OCI-M1 (cell line): ENCODE measurements at regions not wholly inside any gene's neighbourhood (a gene's known extent, or its start where the extent isn't known, plus 50 kb on each side); places are given as distances from the start of the nearest gene placed in this dataset.
A peak's percentile ranks its signal among the peaks of the same experiment; 100 is the strongest.
"Not testable (repeated sequence)": the region's sequence is repeated elsewhere in the genome, so short reads cannot be mapped to it uniquely, and the experiment has no call there.

Experiments
- DNase-seq: peaks from one replicate; lab custom pipeline; 2025; lab: John Stamatoyannopoulos, UW

DNA sequence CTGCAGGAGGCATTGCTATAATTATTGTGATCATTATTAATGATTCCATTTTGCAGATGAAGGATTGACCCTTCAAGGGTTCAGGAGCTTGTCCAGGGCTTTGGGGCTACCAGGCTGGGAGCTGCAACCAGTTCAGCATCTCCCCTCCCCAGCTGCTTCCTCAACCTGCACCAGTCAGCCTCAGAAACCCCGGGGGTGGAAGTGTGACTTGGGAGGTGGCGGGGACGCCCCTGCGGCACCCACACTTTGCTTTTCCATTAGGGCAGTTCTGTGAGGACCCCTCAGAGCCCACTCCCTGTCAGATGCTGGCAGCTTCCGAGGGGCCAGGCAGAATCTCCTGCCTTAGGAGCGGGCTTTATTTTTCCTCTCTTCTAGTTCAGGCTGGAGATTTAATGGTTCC lies 85.6 kb downstream of the OLFM1 start:
- DNase-seq: no peak

DNA sequence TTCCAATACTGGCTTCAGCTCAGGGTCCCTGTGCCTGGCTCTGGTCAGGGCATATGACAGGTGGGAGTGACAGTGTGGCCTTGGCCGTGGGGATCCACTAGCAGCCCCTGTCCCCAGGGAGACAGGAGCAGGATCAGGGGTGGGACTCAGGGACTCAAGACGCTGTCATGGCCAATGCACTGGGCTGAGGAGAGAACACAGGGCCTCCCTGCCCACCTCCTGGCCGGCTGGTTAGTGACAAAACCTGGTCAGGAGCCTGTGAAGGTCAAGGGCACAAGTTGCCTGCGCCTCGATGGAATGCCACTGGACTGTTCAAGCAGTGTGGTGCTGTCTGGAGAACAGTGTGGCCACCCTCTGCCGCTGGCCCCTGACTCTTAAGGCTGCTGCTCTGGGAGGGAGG lies 86.8 kb downstream of the OLFM1 start:
- no peak for DNase-seq

DNA sequence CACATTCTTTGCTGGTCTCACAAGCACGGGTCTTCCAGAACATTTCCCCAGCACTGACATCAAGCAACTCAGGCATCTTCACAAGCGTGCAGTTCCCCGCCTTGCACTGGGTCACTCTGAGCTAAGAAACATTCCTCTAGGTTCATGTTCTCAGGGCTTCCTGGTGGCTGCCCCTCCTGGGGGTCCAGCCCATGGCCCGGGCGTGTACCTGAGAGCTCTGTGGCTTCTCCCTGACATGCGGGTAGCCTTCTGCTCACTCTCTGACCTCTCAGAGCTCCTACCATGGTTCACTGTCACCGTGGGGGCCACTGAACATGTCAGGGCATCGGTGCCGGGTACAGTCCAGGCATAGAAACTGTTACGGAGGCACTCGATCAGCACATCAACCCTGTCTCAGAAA lies 87.5 kb downstream of the OLFM1 start:
- DNase-seq: no peak

DNA sequence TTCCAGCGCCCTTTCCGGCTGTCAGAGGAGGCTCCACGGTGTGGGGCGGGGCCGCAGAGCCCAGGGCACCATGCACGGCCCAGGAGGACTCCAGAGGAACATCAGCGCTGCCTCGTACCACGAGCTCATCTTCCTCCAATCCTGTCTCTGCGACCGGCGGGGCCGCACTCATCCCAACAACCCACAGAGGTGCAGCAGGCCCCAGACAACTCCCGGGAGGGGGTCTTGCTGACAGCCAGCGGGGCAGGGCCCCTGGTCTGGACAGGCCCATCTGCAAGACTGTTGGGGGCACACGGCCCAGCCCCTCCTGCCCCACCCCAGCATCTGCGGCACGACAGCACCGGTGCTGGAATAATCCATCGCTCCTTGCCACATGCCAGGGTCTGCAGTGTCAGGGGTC lies 88.8 kb downstream of the OLFM1 start:
- DNase-seq: no peak

DNA sequence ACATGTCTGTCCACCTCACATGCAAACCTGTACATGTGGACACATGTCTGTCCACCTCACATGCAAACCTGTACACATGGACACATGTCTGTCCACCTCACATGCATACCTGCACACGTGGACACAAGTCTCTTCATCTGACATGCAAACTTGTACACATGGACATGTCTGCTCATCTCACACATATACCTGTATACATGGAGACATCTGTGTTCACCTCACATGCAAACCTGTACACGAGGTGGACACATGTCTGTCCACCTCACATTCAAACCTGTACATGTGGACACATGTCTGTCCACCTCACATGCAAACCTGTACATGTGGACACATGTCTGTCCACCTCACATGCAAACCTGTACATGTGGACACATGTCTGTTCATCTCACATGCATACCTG lies 90.1 kb downstream of the OLFM1 start:
- DNase-seq: not testable (repeated sequence)

DNA sequence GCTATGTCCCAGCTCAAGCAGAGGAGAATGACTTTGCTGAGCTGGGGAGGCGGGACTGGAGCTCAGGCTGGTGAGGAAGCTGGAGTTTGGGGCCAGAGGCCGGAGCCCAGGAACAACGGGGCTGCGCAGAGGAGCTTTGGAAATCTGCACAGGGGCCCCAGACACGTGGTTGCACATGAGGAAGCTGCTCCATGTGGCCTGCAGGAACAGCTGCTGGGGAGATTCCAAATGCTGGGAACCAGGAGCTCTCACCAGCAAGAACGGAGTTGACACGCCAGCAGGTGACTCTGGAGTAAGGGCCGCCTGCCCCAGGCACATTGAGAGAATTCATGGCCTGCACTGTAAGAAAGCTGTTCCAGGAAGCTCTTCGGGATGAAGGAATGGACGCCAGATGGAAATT lies 91.0 kb downstream of the OLFM1 start:
- no peak for DNase-seq

DNA sequence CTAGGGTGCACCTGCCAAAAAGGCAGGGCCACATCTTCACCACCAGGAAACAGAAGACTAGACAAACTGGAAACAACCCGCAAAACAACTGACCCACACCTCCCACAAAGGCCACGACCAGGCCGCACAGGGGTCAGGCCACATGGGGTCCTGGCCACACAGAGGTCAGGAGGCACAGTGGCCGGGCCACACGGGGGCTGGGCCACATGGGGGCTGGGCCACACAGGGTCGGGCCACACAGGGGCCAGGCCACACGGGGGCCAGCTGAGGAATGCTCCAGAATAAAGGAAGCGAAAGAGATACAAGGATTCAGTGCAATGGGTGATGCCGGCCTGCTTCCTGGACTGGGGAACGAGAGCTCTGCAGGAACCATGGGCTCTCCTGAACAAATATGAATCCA lies 91.6 kb downstream of the OLFM1 start:
- DNase-seq: no peak

DNA sequence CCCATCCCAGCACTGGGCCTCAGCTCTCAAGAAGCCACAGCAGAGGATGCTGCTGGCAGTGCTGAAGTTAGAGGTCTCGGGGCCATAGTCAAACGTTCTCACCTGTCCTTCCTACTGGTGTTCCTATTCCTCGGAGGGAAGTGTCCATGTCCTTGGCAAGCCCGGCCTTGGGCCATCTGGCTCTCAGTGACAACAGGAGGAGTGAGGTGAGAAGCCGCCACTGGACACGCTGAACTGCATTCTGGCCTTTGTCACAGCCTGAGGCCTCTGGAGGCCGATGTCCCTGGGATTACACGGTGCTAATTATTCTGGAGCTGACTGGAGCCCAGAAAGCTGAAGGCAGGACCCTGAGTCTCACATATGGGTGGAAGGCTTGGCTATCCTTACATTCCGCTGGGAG lies 92.5 kb downstream of the OLFM1 start:
- DNase-seq: no peak

DNA sequence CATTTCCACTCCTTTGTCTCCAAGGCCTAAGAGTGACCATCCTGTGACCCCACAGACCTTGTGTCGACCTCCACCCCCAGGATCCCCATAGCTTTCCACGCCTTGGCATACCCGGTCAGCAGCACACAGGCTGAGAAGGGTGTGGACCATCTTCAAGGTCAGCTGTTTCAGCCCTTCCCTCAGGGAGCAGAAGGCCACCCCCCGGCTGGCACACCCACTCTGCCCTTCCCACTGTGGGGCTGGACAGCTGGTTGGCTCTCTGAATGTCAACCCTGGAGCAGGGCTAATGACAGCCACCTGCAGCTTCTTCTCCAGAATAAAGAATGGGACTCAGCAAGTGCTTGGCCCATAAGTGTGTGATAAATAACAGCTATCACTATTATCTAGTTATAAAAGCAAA lies 93.1 kb downstream of the OLFM1 start:
- DNase-seq: no peak

DNA sequence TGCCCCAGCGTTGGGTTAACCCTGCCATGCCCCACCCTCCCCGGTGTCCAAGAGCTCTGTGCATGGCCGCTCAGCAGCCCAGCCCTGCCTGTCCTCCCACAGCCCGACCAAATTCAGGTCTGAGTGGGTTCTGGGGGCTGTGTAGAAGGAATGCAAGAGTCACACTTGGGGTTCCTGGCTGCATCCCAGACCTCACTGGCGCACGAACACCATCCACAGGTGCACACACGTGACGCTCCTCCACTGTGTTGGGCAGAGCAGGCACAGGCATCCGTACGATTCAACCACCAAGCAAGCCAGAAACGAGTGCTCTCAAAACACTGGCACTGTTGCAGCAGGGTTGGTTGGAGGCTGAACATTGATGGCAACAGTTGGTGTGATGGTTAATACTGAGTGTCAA lies 93.9 kb downstream of the OLFM1 start:
- DNase-seq: no peak

DNA sequence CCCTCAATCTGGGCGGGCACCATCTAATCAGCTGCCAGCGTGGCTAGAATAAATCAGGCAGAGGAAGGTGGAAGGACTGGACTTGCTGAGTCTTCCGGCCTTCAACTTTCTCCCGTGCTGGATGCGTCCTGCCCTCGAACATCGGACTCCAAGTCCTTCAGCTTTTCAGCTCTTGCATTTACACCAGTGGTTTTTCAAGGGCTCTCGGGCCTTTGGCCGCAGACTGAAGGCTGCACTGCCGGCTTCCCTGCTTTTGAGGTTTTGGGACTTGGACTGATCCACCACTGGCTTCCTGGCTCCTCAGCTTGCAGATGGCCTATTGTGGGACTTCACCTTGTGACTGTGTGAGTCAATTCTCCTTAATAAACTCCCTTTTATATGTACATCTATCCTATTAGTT lies 94.4 kb downstream of the OLFM1 start:
- DNase-seq: not testable (repeated sequence)

DNA sequence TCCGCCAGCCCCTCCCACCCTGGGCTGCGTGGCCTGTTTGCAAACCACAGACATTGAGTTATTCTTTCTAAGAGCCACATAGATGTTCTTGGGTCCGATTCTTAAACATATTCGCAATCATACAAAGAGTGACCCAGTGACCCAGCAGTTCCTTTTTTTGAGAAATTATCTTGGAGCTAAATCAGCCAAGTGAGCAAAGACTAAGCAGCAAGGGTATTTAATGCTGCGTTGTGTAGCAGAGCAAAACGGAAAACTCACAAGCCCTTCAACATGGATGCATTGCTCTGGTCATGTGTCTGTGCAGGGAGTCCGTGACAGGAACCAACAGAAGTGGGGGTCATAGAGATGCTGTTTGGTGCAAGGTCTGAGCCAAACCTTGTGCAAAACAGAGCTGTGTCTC lies 95.6 kb downstream of the OLFM1 start:
- DNase-seq: peak; percentile 18

DNA sequence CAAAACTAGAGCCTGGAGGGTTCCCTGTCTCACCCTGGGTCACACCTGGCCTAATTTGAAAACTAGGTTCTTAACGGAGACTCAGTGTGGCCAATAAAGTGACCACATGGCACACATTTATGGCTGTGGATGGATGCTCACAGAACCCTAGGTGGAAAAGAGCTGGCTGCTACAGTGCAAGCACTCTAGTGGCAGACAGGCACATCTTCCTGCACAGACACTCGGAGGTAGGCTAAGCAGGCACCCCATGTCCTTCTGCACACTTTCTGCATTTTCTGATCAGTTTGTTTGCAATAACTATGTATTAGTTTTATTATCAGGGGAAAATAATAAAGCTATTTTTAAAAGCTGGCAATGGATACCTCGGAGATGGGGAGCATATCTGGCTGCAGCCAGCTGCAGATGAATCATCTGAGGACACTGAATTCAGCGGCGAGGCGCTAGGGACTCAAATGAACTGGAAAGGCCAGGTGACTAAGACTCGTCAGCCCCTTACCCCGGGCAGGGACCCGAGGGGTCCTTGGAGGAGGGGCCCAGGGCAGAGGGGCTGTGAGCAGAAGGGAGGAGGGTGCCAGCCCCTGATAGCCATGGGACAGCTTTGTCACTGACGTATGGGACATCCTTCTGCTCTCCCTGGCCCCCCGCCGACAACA lies 96.2 kb downstream of the OLFM1 start:
- no peak for DNase-seq

DNA sequence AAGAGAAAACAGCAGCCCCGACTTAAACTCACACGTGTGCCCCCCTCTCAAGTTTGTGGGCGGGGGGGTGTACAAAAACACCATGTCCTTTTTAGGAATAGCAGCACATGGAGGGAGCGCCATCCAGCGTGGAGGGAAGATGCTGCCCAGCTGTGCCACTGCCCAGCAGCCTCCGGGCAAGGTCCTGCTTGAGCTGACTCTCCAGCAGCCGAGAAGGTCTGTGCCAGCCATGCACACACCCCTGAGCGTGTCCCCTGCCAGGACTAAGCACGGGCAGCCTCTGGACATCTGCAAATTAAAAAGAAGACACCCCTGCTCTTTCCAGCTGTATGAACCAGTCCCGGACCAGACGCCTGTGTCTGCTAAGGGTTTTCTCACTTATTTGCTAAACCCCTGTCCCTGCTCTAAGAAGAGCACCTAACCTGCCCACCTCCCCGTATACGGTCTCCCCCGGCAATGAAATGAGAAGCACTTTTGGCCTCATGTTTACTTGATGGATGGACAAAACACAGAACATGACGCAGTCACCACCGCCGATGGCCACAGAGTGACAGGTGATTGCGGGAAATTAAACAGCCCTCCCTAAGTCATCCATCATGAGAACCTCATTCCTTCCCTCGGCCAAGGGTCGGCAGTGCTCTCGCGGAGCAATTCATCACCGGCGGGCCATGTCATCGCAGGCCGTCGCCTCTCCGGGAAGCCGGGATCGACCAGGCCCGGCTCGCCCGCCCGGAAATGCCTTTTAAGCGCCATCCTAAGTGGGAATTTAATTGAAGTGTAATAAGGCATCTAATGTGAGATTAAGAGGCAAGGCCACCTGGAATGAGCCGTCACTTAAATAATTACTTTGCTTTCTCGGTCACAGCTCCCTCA lies 96.9 kb downstream of the OLFM1 start:
- DNase-seq: no peak

DNA sequence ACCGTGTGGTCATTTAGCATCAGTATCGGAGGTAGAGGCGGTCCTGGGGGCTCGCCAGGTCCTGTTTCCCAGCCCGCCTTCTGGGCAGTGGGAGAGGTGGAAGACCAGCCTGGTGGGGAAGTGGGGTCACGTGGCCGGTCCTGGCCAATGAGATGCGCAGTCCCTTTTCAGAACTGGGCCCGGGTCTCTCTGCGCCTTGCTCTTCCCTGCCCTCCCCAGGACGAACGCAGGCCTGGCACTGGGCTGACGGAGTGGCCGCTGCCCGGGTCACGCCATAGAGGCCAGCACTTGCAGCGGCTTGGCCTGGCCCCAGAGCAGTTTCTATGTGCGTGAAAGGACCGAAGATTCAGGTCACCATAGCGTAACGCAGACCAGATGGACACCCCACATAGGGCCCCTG lies 97.6 kb downstream of the OLFM1 start:
- no peak for DNase-seq

DNA sequence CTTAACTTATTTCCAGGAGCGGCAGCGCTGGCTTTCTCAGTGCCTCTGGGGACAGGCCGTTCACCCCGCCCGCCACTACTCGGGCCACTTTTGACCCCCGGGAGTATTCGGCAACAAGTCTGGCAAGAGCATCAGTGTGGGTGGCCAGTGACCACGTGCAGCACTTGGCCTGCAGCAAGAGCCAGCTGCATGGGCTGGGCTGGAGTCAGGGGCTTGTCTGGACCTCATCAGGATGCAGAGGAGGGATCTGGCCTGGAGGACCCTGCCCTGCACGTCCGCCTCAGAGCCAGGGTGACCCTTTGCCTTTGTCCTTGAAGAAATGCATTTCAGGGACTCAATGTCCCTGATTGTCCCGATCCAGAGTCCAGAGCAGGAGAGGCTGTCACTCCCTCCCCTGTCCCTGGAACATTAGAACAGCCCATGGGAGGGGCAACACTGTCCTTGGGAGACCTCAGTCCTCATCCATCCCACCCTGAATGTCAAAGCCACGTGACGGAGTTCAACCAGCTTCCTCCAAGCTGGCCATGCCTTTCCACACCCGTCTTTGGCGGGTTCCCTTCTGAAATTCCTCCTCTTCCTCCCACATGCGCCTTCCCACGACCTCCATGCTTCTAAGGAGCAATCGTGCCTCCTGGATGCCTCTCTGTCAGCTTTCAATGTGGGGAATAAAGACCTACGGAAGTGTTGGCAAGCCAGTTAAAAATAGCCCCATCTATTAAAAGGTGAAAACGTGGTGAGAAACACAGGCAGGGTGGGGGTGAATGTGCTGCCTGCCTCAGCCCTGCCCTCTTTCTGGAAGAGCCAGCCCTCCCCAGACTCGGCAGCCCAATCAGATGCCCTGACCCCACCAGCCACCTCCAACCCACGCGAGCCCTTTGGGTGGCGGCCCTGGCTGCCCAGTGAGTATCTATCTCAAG lies 99.0 kb downstream of the OLFM1 start:
- DNase-seq: no peak

DNA sequence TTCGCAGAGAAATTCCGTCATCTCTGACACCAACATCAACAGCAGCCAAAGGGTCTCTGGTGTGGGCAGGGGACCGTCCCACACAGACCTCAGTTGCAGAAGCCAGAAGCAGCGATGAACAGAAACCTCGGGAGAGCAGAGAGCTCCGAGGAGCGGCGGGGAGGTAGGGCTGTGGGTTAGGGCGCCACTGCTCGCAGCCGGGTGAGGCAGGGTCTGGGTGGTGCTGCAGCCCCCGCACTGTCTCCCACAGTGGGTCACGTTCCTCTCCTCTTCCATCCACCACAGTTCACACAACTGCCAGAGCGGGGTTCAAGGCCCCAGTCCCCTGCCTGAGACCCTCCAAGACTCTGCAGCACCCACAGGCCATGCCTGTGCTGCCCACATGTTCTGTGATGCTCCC lies 99.9 kb downstream of the OLFM1 start:
- DNase-seq: no peak

DNA sequence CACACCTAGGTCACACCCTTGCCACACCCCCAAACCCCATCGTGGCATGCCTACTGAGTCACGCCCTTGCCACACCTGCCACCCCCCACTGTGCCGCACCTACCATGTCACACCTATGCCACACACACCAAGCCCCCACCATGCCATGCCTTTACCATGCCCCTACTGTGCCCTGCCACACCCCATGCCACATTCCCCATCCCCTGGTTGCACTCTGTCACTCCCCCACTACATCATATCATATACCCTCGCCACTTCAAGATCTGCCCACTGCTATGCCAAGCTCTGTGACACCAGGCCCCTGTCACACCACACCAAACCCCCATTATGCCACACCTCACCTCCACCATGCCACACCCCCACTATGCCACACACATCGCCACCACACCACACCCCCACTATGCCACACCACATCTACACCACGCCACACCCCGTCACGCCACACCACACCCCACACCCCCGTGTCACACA lies 101.2 kb downstream of the OLFM1 start:
- DNase-seq: no peak

DNA sequence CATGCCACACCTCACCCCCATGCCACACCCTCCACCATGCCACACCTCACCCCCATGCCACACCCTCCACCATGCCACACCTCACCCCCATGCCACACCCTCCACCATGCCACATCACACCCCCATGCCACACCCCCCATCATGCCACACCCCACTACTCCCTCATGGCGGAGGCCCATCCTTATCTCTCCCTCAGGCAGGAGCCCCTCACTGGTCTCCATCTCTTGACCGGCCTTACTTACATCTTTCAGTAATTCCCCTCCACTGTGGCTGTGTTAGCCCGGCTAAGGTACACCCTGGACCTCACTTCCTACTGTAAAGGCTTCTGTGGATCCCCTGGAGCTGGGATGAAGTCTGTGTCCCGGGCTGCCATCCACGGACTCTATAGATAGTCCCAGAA lies 102.0 kb downstream of the OLFM1 start:
- DNase-seq: no peak

DNA sequence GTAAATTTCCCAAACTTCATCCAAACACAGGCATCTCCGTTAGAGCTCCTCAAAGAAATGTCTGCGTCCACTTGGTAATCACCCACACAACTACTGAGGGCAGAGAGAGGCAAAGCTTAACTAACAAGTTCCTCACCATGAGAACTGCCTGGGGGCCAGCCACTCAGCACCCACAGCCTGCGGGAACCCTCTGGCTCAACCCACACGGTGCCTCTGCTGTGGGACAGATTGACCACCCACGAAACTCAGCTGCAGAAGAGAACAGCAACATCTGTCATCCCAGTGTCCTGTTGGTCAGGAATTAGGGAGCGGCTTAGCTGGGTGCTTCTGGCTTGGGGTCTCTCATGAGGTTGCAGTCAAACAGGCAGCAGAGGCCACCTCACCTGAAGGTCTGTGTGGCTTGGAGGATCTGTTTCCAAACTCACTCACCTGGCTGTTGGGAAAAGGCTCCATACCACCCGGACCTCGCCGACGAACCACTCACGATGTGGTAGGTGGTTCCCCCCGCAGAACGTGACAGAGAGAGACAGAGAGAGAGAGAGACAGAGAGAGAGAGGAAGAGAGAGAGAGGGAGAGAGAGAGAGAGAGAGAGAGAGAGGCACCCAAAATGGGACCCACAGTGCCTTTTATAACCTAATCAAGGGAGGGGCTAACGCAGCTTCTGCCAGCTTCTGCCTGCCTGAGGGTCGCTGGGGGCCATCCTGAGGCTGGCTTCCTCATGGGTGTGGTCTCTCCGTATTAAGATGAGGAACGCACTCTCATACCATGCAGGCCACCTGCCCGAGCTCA lies 103.5 kb downstream of the OLFM1 start:
- no peak for DNase-seq

DNA sequence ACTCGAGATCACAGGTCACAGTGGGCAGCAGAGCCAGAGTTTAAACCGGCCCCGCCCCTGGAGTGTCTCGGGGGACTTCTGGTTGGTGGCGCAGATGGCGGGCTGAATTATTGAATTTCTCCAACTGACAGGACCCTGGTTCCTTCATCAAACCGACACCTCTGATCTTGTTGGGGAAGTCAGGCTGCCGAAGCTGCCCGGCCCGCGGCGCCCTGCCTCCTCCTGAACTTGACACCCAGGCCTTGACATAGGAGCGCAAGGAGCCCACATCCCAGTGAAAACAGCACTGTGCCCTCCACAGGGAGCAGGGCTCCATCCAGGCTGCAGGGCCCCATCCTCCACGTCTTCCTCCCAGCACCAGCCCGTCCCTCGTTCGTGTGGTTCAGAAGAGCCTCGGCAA lies 105.2 kb downstream of the OLFM1 start:
- DNase-seq: no peak

DNA sequence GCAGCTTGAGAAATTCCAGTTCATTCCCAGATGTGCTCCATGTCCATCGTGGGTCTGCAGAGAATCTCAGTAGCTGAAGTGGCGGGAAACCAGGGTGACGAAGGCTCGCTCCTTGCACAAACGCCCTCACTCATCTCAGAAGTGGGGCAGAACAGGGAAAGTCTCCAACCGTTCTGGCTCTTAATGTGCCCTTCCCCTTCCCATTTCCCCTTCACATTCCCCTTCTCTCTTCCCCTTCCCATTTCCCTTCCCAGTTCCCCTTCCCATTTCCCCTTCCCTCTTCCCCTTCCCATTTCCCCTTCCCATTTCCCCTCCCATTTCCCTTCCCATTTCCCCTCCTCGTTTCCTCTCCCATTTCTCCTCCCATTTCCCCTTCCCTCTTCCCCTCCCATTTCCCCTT lies 108.5 kb downstream of the OLFM1 start:
- DNase-seq: not testable (repeated sequence)
